Adrenal gland (tissue), 5 donors: ENCODE measurements at regions not wholly inside any gene's neighbourhood (a gene's known extent, or its start where the extent isn't known, plus 50 kb on each side); places are given as distances from the start of the nearest gene placed in this dataset.

ENCODE experiments used
- POLR2A ChIP-seq, 2 donors: fragments of 450-650 bp; IDR thresholded peaks; one replicate each; pipeline ENCODE4 v1.6.1; 2017; ENCODE audit warnings: antibody characterized with exemption in 2 of 2, mild to moderate bottlenecking in 2 of 2, moderate library complexity in 1 of 2
- TF ChIP-seq, protein P1 (sequence below), 6 experiments: fragments of 450-650 bp in 4 of 6; fragments of 200-600 bp in 2 of 6; sonication (generic) in 1 of 6; IDR thresholded peaks; 1 replicate in 5 of 6; 2 replicates in 1 of 6; pipeline versions ENCODE4 v1.5.1 to v1.8.0; 2016 to 2021; ENCODE audit warnings: antibody characterized with exemption in 6 of 6, mild to moderate bottlenecking in 2 of 6, moderate library complexity in 1 of 6
- donor health status: DM: no; HTN: no; CAD: no.

DNA sequence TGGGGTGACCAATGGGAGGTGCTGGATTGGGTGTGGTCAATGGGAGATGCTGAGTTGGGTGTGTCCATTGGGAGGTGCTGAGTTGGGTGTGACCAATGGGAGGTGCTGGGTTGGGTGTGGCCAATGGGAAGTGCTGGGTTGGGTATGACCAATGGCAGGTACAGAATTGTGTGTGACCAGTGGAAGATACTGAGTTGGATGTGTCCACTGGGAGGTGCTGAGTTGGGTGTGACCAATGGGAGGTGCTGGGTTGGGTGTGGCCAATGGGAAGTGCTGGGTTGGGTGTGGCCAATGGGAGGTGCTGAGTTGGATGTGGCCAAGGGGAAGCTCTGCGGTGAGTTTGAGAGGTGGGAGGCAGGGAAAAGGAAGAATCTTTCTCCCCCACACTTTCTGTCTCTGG lies 250.0 kb upstream of the PROK2 start:
- TF ChIP-seq, protein P1, sequence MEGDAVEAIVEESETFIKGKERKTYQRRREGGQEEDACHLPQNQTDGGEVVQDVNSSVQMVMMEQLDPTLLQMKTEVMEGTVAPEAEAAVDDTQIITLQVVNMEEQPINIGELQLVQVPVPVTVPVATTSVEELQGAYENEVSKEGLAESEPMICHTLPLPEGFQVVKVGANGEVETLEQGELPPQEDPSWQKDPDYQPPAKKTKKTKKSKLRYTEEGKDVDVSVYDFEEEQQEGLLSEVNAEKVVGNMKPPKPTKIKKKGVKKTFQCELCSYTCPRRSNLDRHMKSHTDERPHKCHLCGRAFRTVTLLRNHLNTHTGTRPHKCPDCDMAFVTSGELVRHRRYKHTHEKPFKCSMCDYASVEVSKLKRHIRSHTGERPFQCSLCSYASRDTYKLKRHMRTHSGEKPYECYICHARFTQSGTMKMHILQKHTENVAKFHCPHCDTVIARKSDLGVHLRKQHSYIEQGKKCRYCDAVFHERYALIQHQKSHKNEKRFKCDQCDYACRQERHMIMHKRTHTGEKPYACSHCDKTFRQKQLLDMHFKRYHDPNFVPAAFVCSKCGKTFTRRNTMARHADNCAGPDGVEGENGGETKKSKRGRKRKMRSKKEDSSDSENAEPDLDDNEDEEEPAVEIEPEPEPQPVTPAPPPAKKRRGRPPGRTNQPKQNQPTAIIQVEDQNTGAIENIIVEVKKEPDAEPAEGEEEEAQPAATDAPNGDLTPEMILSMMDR (IDR thresholded peaks at IDR 0.05), result no peak
- TF ChIP-seq POLR2A (IDR thresholded peaks at IDR 0.05), result no peak
